ENCODE measurements at regions not wholly inside any gene's neighbourhood (a gene's known extent, or its start where the extent isn't known, plus 50 kb on each side); places are given as distances from the start of the nearest gene placed in this dataset.
"Not testable (repeated sequence)": the region's sequence is repeated elsewhere in the genome, so short reads cannot be mapped to it uniquely, and the experiment has no call there.

- DNase-seq, result no peak
These were observed 183.1 kb downstream of the FAM43A start for GRCh38 chr3:194868831-194869230.

DNA sequence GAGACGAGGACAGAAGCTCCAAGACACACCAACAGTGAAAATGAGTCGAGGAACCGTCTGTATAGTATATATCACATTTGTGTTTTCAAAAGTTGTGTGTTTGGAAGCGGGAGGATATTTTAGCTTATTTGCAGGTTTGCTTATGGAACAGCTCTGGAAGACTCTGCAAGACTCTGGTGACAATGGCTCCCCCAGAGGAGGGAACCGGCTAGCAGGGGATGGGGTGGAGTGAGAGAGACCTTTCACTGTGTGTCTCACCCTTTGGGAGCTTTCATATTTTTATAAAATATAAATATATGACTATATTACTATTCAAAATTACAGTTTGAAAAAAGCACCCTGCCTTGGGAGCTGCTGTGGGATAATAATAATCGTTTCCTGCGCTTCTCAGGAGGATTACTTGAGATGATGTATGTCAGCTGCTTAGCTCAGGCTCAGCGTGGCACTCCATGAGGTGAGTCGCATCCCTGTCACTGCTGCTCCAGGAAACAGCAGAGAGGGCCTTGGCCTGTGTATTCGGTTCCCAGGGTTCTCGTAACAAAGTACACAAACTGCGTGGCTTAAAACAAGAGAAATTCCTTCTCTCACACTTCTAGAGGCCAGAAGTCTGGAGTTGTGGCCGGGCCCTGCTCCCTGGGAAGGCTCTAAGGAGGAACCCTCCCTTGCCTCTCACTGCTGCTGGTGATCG lies 183.9 kb downstream of the FAM43A start:
- no peak for DNase-seq

- no peak for DNase-seq
These were observed 184.9 kb downstream of the FAM43A start for GRCh38 chr3:194870394-194871110.

DNA sequence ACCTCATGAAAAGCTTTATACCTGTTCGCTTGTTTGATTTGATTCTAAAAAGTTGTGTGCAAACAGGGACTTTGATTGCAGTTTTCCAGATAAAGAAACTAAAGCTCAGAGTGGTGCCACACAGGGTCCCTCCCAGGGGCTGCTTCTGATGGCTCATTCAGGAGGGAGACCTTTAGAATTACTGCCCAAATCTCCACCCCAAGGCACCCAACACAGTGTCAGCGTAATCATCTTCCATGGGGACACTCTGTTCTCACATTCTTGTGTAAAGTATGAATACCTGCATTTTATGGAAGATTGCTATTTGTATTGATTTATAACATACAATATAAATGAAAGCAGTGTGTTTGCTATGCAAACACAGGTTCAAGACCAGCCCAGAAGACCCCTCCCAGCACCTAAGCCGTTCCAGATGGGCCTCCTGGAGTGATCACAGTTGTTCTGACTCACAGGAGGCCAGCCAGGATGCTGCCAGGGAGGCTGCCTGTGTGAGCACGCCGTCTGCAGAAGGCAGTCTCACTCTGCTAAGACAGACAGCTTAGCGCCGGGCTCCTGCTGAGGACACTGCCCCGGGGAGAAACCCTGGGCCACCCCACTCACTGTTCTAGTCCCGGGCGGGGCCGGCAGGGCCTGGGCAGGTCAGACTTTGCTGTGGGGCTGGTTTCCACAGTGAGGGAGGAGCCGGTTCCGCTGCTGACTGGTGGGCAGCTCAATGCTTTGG lies 185.6 kb downstream of the FAM43A start:
- no peak for DNase-seq

DNA sequence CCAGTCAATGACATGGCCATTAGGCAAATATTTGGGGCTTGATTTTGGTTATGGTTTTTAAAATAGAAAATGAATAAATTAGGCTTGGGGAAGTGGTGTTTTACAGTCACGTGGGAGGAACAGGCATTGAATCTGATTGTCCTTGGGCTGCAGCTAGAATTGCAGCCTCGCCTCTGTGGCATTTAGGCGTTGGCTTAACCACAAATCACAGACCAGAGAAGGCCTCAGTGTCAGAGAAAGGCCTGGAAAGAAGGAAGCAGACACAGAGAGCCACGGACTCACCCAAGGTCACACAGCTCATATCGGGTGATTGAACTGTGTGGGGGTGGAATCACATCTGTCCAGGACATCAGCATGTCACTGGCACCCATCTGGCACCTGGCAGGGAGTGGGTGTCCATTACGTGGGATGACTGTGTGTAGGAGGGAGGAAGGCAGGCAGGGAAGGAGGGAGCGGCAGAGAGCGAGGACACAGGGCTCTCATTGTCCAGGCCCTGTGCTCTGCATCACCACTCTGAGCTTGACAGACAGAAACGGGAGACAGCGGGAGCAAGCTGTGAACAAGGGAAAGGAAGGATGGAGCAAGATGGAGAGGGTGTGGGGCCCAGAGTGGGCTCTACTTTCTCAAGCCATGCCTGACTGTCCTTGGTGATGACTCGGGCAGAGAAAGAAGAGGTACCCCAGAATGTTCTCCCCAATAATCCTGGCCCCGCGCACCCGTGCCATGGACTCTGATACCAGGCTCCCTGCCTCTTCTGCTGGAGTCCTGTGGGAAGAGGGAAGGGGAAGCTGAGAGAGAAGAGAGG lies 186.4 kb downstream of the FAM43A start:
- no peak for DNase-seq

- no peak for DNase-seq
These were observed 186.9 kb downstream of the FAM43A start for GRCh38 chr3:194872669-194872977.

- not testable (repeated sequence) for DNase-seq
These were observed 187.8 kb downstream of the FAM43A start for GRCh38 chr3:194873474-194873873.

- no peak for DNase-seq
These were observed 188.5 kb downstream of the FAM43A start for GRCh38 chr3:194874206-194874605.

DNA sequence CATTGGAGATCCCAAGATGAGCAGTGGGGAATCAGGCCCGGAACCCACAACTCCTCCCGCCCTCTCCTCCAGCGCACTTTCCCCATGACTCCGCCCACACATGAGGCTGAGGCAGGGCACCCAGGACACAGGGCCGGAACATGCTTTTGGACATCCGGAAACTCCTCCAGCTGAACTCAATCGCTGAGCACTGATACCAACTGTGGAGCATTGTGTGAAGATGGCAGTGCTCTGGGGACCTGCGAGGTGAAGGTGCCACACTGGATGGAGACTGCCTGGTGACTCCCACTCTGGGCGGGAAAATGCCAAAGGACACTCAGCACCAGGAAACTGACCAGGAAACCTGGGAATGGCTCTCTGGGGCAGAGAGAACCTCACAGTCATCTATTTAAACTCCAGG lies 189.1 kb downstream of the FAM43A start:
- no peak for DNase-seq

DNA sequence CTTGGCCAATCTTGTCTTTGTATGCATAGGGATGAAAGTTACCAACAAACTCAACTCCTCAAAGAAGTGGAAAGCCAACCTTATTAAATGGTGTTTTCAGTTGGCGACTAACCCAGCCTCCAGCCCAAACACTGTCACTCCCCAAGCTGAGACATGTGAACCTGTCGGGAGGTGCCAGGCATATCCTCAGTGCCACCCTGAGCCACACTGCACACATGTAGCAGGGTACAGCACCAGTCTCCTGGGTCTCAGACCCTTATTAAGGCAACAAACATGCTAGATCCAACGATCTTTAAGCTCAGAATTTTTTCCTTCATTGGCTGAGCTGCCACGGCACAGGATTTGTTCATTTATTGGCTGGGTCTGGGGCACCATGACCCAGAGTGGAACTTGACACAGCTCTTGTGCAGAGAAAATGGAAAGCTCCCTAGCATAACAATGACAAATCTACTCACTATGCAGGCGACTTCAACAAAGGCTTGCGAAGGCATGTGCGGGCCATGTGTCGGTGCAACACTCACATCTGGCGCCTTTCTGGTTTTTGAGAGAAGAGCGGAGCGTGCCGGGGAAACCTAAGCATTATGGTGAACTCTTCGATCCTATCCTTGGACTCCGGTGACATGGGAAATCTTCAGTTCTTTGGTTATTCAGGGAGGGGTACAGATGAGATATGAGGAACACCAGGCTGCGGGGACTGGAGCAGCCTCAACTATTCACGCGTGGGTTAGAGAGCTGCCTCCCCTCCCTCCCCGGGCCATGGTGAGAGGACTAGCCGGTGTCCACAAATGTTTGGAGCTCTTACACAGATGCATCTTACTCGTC lies 190.1 kb downstream of the FAM43A start:
- DNase-seq, result no peak

- no peak for DNase-seq
These were observed 190.9 kb downstream of the FAM43A start for GRCh38 chr3:194876403-194877095.

DNA sequence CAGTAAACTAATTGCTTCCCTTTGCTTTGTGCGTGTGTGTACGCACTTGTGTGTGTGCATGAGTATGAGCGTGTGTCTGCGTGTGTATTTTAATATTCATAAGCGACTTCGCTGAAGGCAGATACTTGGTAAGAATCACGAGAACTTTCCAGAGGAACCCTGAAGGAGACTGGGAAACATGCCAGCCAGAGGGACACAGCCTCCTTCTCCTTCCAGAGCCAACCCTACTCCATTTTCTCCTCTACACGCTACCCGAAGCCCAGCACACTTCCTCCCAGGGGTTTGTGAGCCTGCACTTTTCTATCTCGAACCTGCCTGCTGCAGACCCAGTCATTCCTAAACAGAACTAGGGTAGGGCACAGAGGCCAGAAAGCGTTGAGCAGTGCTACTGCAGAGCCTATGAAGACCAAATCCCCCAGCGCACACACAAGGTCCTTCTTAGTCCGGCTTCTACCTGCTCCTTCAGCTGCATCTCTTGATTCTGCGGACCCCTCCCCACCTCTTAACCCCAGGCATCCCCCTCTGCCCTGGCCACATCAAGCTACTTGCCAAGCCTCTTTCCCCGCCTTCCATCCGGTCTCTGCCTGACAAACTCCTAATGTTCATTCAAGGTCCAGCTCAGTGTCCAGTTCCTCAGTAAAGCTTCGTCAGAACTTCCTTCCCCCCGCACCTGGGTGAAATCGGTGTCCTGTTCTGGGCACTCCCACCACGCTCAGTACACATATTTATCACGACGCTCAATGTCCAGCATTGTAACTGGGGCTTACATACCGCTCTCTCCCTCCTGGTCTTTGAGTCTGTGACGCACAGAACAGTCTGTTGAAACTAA lies 191.8 kb downstream of the FAM43A start:
- no peak for DNase-seq

GRCh38 chr3:194879126-194879877 lies 193.6 kb downstream of the FAM43A start:
- no peak for DNase-seq

DNA sequence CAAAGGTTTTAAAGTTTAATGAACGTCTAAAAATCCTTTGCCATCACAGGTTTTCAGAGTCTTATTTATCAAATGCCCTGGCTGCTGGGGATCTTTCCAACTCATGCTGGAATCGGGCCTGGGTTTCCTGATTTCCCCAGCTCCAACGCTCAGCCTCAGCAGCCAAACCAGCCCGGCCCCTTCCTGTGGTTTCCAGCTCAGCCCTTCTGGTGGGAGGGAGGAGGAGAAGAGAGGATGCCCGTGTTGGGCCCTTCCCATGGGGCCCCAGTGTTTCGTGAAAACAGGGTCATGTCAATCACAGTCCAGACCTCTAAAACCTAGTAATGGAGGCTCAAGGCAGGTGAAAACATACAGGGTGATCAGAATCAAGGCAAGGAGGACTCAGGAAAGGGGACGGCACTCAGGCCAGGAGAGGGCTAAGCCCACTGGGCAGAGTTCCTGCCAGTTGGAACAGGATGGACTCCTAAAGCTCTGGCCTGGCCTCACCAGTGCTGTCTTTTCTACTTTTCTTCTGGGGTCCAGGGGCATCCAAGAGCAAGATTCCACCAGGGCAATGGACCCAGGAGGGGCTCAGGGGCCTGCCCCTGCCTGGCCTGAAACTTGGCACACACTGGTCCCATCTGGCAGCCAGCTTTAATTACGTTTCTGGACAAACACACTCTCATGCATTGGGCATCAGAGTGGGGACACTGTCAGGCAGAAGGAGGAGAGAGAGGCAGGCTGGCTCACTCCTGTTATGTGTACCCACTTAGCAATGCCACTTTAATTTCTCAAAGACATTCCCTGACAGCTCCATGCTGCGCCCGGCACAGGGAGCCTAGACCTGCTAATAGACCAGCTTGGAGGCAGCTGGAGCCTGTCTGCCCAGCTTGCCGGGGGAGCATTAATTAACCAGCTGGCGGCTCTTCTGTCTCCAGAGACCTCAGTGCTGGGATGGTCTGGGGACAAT lies 194.6 kb downstream of the FAM43A start:
- DNase-seq, result no peak

DNA sequence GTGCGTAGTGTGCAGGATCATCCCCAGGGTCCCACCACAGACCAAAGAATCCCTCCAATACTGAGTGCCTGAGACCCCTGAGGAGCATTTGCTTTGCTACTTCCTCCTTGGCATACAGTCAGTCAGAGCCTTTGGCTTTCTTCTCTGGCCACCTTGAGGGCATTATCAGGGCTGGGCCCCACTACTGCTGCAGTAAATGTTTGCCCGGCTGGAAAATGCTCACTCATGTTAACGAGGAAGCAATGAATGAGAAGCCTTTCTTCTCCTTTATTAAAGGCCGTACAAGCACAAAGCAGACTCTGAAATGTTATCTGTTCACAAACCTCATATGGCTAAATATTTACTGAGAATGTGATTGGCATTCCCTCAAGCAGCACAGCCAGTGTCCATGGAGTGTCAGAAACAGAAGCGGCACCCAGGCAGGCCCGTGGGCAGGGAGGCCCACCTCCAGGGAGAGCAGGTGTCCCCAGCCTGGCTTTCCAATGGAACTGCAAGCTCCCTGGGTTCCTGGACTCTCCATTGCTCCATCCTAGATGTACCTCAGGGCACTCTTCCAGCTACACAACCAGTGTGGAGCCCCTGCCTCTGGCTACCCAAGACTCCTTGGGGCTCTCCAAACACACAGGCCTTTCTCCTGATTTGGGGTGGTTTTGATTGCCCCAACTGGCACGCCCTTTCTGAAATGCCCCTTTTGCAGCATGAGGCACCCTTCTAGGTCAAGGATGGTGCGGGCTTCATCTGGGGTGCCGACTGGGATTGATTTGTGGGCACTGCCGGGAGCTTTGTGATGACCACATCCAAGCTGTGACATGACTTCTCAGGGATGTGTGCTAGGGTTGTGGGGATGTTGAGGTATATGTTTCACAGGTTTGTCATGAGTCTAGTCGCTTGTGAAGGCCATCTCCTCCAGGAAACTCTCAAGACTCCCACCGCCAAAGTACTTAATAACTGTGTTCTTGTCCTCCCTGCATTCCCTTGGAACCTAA lies 195.6 kb downstream of the FAM43A start:
- DNase-seq, result no peak

GRCh38 chr3:194884649-194885315 lies 199.1 kb downstream of the FAM43A start:
- DNase-seq, result no peak

GRCh38 chr3:194885766-194886165 lies 200.1 kb downstream of the FAM43A start:
- no peak for DNase-seq
